Tibial nerve (tissue), 4 donors: ENCODE measurements at regions not wholly inside any gene's neighbourhood (a gene's known extent, or its start where the extent isn't known, plus 50 kb on each side); places are given as distances from the start of the nearest gene placed in this dataset.

Experiments used
- DNase-seq, 2 donors: peaks; one replicate each; pipeline ENCODE4 v3.0.0-alpha.2; 2019; ENCODE audit warnings: low spot score in 2 of 2
- H3K27ac ChIP-seq, 4 donors: fragments of 200-600 bp; sonication (generic) in 3 of 4; one replicate each; pipeline ENCODE4 v1.5.1; 2017 to 2019; ENCODE audit warnings: mild to moderate bottlenecking in 1 of 4
- H3K27me3 ChIP-seq, 2 donors: fragments of 200-600 bp; sonication (generic) in 1 of 2; one replicate each; pipeline versions ENCODE4 v1.5.1 to v1.6.0; 2017 to 2019
- H3K36me3 ChIP-seq, 3 donors: fragments of 200-600 bp; sonication (generic); one replicate each; pipeline ENCODE4 v1.5.1; 2018 to 2019
- H3K4me1 ChIP-seq, 4 donors: fragments of 200-600 bp; sonication (generic) in 3 of 4; one replicate each; pipeline ENCODE4 v1.5.1; 2017 to 2019
- H3K4me3 ChIP-seq, 4 donors: fragments of 200-600 bp; sonication (generic) in 3 of 4; one replicate each; pipeline ENCODE4 v1.5.1; 2017 to 2019; ENCODE audit warnings: mild to moderate bottlenecking in 1 of 4, moderate library complexity in 1 of 4
- H3K9me3 ChIP-seq, 4 donors: fragments of 200-600 bp; sonication (generic) in 3 of 4; one replicate each; pipeline ENCODE4 v1.5.1; 2017 to 2019
- EP300 ChIP-seq, 2 donors: sonication (generic); formaldehyde crosslinking; IDR thresholded peaks; one replicate each; pipeline ENCODE4 v1.6.1; 2017; ENCODE audit warnings: antibody characterized with exemption in 2 of 2, mild to moderate bottlenecking in 1 of 2
- POLR2A ChIP-seq, 2 donors: fragments of 450-650 bp; IDR thresholded peaks; one replicate each; pipeline ENCODE4 v1.6.1; 2017; ENCODE audit warnings: antibody characterized with exemption in 2 of 2, mild to moderate bottlenecking in 2 of 2, moderate library complexity in 2 of 2
- WGBS, 2 donors: methylation state at CpG; one replicate each; pipeline ENCODE4 v1.1.5; 2018; 5-methylcytosine and 5-hydroxymethylcytosine counted together
- TF ChIP-seq, protein P1 (sequence below), 5 experiments: fragments of 200-600 bp in 3 of 5; fragments of 450-650 bp in 2 of 5; sonication (generic) in 3 of 5; IDR thresholded peaks; one replicate each; pipeline ENCODE4 v1.5.1; 2016 to 2019; ENCODE audit warnings: antibody characterized with exemption in 5 of 5, mild to moderate bottlenecking in 3 of 5, moderate library complexity in 2 of 5

DNA sequence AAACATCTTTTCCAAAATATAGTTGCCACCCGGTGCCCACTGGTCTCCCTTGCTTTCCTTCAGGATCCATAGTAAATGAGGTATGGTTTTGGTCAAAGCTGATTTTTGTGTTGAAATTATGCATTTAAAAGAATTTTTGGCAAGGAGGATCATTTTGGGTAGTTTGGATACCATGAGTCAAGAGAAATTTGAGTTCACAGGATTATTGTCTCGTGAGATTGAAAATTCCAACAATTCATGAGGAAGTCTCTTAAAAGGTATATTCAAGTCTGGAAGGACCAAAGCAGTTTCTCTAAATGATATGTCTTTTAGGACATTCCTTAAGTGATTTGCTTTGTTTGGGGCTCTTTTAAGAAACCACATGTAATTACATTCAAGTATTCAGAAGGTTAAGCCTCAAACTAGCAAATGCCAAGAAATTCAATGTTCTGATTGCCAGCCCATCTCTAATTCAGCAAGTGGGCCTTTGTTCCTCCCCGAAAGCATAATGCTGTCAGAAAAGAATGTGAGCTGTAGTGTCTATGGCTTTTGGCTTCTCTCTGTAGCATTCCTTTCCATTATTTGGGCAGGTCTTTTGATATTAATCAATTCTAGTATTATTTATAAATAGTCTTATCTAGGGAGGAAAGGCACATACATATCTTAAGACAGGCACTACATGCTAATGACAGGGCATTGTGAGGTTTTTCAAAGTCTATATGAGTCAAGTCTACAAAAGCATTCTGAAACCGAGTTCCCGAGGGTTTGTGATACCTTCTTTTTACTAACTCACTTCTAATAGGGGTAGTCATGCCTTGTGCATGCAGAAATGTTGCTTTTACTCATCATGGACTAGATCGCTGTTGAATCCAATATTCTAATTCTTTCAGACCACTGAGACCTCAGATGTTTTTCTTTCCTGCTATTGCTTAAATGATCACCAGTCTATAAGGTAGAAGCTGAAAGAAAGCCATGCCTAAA, 453.9 kb downstream of the ENC1 start:
- Histone ChIP-seq H3K27ac (no peak overlapping the region), H3K9me3 (no peaks in the 10 kb centered on the region), H3K4me3 (no peak overlapping the region), H3K36me3 (no peaks in the 10 kb centered on the region), H3K4me1 (peaks cover 0 to 4% (median 0%) of the 10 kb centered on the region in 4 donors), H3K27me3 (no peaks in the 10 kb centered on the region)
- 70 to 76% methylated on average over 6 of the region's 6 CpGs for WGBS, 2 donors
- no peak for DNase-seq
- TF ChIP-seq, protein P1, sequence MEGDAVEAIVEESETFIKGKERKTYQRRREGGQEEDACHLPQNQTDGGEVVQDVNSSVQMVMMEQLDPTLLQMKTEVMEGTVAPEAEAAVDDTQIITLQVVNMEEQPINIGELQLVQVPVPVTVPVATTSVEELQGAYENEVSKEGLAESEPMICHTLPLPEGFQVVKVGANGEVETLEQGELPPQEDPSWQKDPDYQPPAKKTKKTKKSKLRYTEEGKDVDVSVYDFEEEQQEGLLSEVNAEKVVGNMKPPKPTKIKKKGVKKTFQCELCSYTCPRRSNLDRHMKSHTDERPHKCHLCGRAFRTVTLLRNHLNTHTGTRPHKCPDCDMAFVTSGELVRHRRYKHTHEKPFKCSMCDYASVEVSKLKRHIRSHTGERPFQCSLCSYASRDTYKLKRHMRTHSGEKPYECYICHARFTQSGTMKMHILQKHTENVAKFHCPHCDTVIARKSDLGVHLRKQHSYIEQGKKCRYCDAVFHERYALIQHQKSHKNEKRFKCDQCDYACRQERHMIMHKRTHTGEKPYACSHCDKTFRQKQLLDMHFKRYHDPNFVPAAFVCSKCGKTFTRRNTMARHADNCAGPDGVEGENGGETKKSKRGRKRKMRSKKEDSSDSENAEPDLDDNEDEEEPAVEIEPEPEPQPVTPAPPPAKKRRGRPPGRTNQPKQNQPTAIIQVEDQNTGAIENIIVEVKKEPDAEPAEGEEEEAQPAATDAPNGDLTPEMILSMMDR (IDR thresholded peaks at IDR 0.05), result no peak
- TF ChIP-seq EP300 (IDR thresholded peaks at IDR 0.05), result no peak

DNA sequence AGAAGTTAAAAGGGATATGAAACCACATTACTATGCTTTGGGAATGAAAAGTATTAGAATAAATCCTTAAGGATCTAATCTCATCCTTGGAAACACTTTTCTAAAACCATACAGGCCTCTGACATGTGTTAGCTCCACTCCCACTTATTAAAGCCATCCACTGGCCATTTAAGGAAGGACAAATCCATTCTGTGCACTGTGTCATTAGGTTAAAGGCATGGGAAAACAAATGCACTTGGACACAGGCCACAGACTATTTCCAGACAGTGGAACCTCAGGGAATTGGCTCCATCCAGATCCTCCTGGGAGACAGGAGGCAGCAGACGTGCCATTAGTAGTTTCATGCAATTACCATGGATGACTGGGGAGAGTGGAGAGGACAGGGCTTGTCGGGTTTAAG, 454.9 kb downstream of the ENC1 start:
- 52 to 71% methylated on average over 2 of the region's 2 CpGs for WGBS, 2 donors
- Histone ChIP-seq H3K9me3 (no peaks in the 10 kb centered on the region), H3K27me3 (no peaks in the 10 kb centered on the region), H3K4me3 (no peak overlapping the region), H3K27ac (no peak overlapping the region), H3K36me3 (no peaks in the 10 kb centered on the region), H3K4me1 (peaks cover 0 to 4% (median 0%) of the 10 kb centered on the region in 4 donors)
- no peak for DNase-seq
- TF ChIP-seq, protein P1 (IDR thresholded peaks at IDR 0.05), result no peak
- peak in 1 of 2 donors; percentile 13 for TF ChIP-seq EP300 (IDR thresholded peaks at IDR 0.05)
- TF ChIP-seq POLR2A (IDR thresholded peaks at IDR 0.05), result no peak

DNA sequence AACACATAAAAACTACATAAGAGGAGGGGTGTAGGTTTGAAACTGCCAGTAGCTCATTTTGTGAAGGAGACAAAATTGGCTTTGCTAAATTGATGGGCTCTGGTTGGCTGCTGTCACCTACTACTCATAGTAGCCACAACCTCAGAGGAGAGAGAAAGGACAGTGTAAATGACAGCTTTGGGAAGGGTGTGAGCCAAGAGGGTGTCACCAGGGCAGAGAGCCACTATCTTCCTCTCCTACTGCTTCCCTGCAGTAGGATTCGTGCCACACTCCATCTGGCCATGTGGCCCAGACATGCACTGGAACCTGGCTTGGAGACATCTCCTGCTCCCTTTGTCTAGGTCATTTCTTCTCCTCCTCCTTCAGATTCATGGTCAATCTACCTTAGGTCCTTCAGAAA, 455.9 kb downstream of the ENC1 start:
- Histone ChIP-seq H3K27me3 (no peaks in the 10 kb centered on the region), H3K27ac (no peak overlapping the region), H3K9me3 (no peaks in the 10 kb centered on the region), H3K4me1 (peaks cover 0 to 4% (median 0%) of the 10 kb centered on the region in 4 donors), H3K4me3 (no peak overlapping the region), H3K36me3 (no peaks in the 10 kb centered on the region)
- TF ChIP-seq, protein P1 (IDR thresholded peaks at IDR 0.05), result no peak
- TF ChIP-seq EP300 (IDR thresholded peaks at IDR 0.05) (no peak), POLR2A (IDR thresholded peaks at IDR 0.05) (no peak)
- DNase-seq, result no peak
- WGBS, 2 donors, result 79 to 88% methylated on average over 1 of the region's 1 CpG

DNA sequence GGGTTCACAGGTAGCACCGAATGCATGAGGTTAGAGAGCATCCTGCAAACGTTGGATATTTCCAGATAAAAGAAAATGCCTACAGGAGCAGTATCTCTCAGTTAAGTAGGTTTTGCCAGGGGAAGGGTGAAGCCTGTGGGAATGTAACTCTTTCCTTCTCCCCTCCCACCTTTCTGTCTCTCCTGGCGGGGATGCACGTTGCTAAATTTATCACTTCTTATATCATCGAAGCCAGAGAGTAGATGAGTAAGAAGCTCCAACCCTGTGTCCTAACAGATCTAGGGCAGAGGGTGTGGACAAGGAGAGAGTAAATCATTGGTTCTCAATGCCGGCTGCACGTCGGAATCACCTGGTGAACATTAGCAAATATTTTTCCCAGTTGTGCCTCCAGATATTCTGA, 457.5 kb downstream of the ENC1 start:
- Histone ChIP-seq H3K27me3 (no peaks in the 10 kb centered on the region), H3K4me1 (peaks cover 0 to 4% (median 0%) of the 10 kb centered on the region in 4 donors), H3K4me3 (no peak overlapping the region), H3K27ac (no peak overlapping the region), H3K9me3 (no peaks in the 10 kb centered on the region), H3K36me3 (no peaks in the 10 kb centered on the region)
- DNase-seq, result no peak
- TF ChIP-seq EP300 (IDR thresholded peaks at IDR 0.05) (no peak), POLR2A (IDR thresholded peaks at IDR 0.05) (no peak)
- TF ChIP-seq, protein P1 (IDR thresholded peaks at IDR 0.05), result no peak
- 69 to 75% methylated on average over 8 of the region's 8 CpGs for WGBS, 2 donors

DNA sequence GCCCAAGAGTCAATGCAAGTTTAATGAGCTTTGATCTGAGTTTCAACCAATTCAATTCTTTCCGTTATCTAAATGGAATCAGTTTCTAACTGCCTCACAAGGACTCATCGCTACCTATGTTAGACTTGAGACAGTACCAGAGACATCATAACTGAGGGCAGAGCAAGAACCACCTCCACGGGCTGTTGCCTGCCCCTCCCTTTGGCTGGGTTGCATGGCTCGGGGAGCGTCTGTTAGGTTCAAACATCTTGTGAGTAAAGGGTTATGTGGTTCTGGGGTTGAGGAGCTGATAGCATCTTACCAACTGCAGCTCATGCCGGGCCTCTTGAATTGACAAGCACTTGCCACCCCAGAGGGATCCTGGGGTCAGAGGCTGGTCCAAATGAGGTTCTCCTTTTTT, 457.9 kb downstream of the ENC1 start:
- Histone ChIP-seq H3K4me3 (no peak overlapping the region), H3K36me3 (no peaks in the 10 kb centered on the region), H3K27me3 (no peaks in the 10 kb centered on the region), H3K4me1 (peaks cover 0 to 4% (median 0%) of the 10 kb centered on the region in 4 donors), H3K27ac (no peak overlapping the region), H3K9me3 (no peaks in the 10 kb centered on the region)
- TF ChIP-seq EP300 (IDR thresholded peaks at IDR 0.05), result no peak
- TF ChIP-seq, protein P1 (IDR thresholded peaks at IDR 0.05), result no peak
- TF ChIP-seq POLR2A (IDR thresholded peaks at IDR 0.05), result no peak
- WGBS, 2 donors, result 69 to 85% methylated on average over 6 of the region's 6 CpGs
- no peak for DNase-seq
